NCI-H1092 treated with DMSO at 0.1 percent for 48 hours (cell line): ENCODE measurements at regions not wholly inside any gene's neighbourhood (a gene's known extent, or its start where the extent isn't known, plus 50 kb on each side); places are given as distances from the start of the nearest gene placed in this dataset.
"Not testable (repeated sequence)": the region's sequence is repeated elsewhere in the genome, so short reads cannot be mapped to it uniquely, and the experiment has no call there.

ENCODE experiments used
- DNase-seq: peaks from one replicate; lab custom pipeline; 2025; lab: John Stamatoyannopoulos, UW

- DNase-seq = no peak
Observed at GRCh38 chr4:187332141-187332540, 608.5 kb upstream of the FAT1 start.

GRCh38 chr4:187333151-187333550 lies 609.5 kb upstream of the FAT1 start:
- DNase-seq = no peak

GRCh38 chr4:187335339-187335738 lies 611.7 kb upstream of the FAT1 start:
- no peak for DNase-seq

- DNase-seq = no peak
Observed at GRCh38 chr4:187354740-187355139, 631.1 kb upstream of the FAT1 start.

GRCh38 chr4:187357045-187357643 lies 633.5 kb upstream of the FAT1 start:
- DNase-seq = peak; percentile 86

- peak; percentile 49 for DNase-seq
Observed at GRCh38 chr4:187357821-187358220, 634.2 kb upstream of the FAT1 start.

- no peak for DNase-seq
Observed at GRCh38 chr4:187362937-187363857, 632.4 kb upstream of the ZFP42 start.

- no peak for DNase-seq
Observed at GRCh38 chr4:187364401-187364800, 631.2 kb upstream of the ZFP42 start.

- no peak for DNase-seq
Observed at GRCh38 chr4:187364851-187365250, 630.7 kb upstream of the ZFP42 start.

- DNase-seq = no peak
Observed at GRCh38 chr4:187366530-187366929, 629.0 kb upstream of the ZFP42 start.

- DNase-seq = no peak
Observed at GRCh38 chr4:187370918-187371317, 624.7 kb upstream of the ZFP42 start.

- DNase-seq = no peak
Observed at GRCh38 chr4:187378441-187378840, 617.1 kb upstream of the ZFP42 start.

- no peak for DNase-seq
Observed at GRCh38 chr4:187380181-187380581, 615.4 kb upstream of the ZFP42 start.

- no peak for DNase-seq
Observed at GRCh38 chr4:187383181-187383580, 612.4 kb upstream of the ZFP42 start.

- DNase-seq = no peak
Observed at GRCh38 chr4:187387739-187388138, 607.8 kb upstream of the ZFP42 start.

GRCh38 chr4:187389420-187389819 lies 606.2 kb upstream of the ZFP42 start:
- no peak for DNase-seq

GRCh38 chr4:187390646-187391045 lies 604.9 kb upstream of the ZFP42 start:
- no peak for DNase-seq

- DNase-seq = no peak
Observed at GRCh38 chr4:187393531-187394344, 601.8 kb upstream of the ZFP42 start.

- no peak for DNase-seq
Observed at GRCh38 chr4:187396106-187396505, 599.5 kb upstream of the ZFP42 start.

- DNase-seq = not testable (repeated sequence)
Observed at GRCh38 chr4:187408447-187408846, 587.1 kb upstream of the ZFP42 start.

GRCh38 chr4:187413564-187414358 lies 581.8 kb upstream of the ZFP42 start:
- no peak for DNase-seq

GRCh38 chr4:187414716-187415115 lies 580.9 kb upstream of the ZFP42 start:
- DNase-seq = no peak
